RWPE1 (cell line): ENCODE measurements at regions not wholly inside any gene's neighbourhood (a gene's known extent, or its start where the extent isn't known, plus 50 kb on each side); places are given as distances from the start of the nearest gene placed in this dataset.

ENCODE experiments used
- CTCF ChIA-PET: fragments of 350-600 bp; sonication (Branson Sonifier 250); formaldehyde crosslinking; extraction: SDS; loops from one replicate; lab custom pipeline; 2021; lab: Yijun Ruan, JAX
- POLR2A ChIA-PET: fragments of 400-600 bp; formaldehyde crosslinking; extraction: SDS; loops from one replicate; lab custom pipeline; 2020; ENCODE audit warnings: antibody characterized with exemption; ENCODE audit not compliant: low non-redundant PET; lab: Yijun Ruan, JAX
- DNase-seq: peaks from one replicate; pipeline ENCODE4 v3.0.0; 2012; ENCODE audit warnings: low spot score
- H3K27ac ChIP-seq: fragments of 450-650 bp; 2 replicates; pipeline ENCODE4 v1.5.1; 2017
- CTCF ChIP-seq: fragments of 450-650 bp; conservative IDR thresholded peaks from 2 replicates; pipeline ENCODE4 v1.5.1; 2017; ENCODE audit warnings: low read depth, mild to moderate bottlenecking

GRCh38 chr16:66207139-66207882 is 159.2 kb upstream of the CDH5 start:
- CTCF ChIA-PET = no interaction called here
- no peak for TF ChIP-seq CTCF
- POLR2A ChIA-PET = no interaction called here
- no peak for DNase-seq
- no peak overlapping the region for H3K27ac ChIP-seq

GRCh38 chr16:66206363-66206762 is 160.1 kb upstream of the CDH5 start:
- CTCF ChIA-PET = no interaction called here
- no peak for TF ChIP-seq CTCF
- POLR2A ChIA-PET = no interaction called here
- H3K27ac ChIP-seq = no peak overlapping the region
- no peak for DNase-seq

GRCh38 chr16:66205287-66206231 is 160.9 kb upstream of the CDH5 start:
- CTCF ChIA-PET = interaction anchor here (0.7 kb wide), 1 partner anchor 269 kb away, joined by 4 read pairs; no protein-coding TSS in a partner anchor
- no peak for TF ChIP-seq CTCF
- H3K27ac ChIP-seq = no peak overlapping the region
- no peak for DNase-seq
- POLR2A ChIA-PET = no interaction called here

- CTCF ChIA-PET = no interaction called here
- no peak for TF ChIP-seq CTCF
- POLR2A ChIA-PET = no interaction called here
- no peak overlapping the region for H3K27ac ChIP-seq
- DNase-seq = no peak
Measured at GRCh38 chr16:66204756-66205155, 161.7 kb upstream of the CDH5 start.

- ChIA-PET POLR2A (no interaction called here), CTCF (interaction anchor here (0.6 kb wide), 1 partner anchor 1157 kb away, joined by 3 read pairs; no protein-coding TSS in a partner anchor)
- no peak overlapping the region for H3K27ac ChIP-seq
- no peak for DNase-seq
- TF ChIP-seq CTCF = no peak
Measured at GRCh38 chr16:66203476-66203875, 163.0 kb upstream of the CDH5 start.

- no peak for DNase-seq
- no peak for TF ChIP-seq CTCF
- ChIA-PET CTCF (interaction anchor here (0.7 kb wide), 1 partner anchor 63 kb away, joined by 3 read pairs; no protein-coding TSS in a partner anchor), POLR2A (no interaction called here)
- no peak overlapping the region for H3K27ac ChIP-seq
Measured at GRCh38 chr16:66199189-66199588, 167.3 kb upstream of the CDH5 start.
